Osteoblast (primary cell): ENCODE measurements at regions not wholly inside any gene's neighbourhood (a gene's known extent, or its start where the extent isn't known, plus 50 kb on each side); places are given as distances from the start of the nearest gene placed in this dataset.
"Not testable (repeated sequence)": the region's sequence is repeated elsewhere in the genome, so short reads cannot be mapped to it uniquely, and the experiment has no call there.

Experiments used
- DNase-seq: peaks from one replicate; pipeline ENCODE4 v3.0.0; 2011; ENCODE audit warnings: low spot score, mixed read lengths; ENCODE audit not compliant: insufficient read length; ENCODE audit errors: missing footprints
- H2AFZ ChIP-seq: 2 replicates; pipeline ENCODE4 v1.6.0; 2011; ENCODE audit warnings: mild to moderate bottlenecking, low read length
- H3K27ac ChIP-seq: 2 replicates; pipeline ENCODE4 v1.5.1; 2011; ENCODE audit warnings: mild to moderate bottlenecking, low read depth, low read length, moderate library complexity
- H3K27me3 ChIP-seq: 2 replicates; pipeline ENCODE4 v1.6.0; 2012; ENCODE audit warnings: mild to moderate bottlenecking, control low read depth, inconsistent platforms, low read length, moderate library complexity; ENCODE audit not compliant: insufficient read depth
- H3K36me3 ChIP-seq: 2 replicates; pipeline ENCODE4 v1.5.1; 2011; ENCODE audit warnings: mild to moderate bottlenecking, low read length, control low read depth, moderate library complexity; ENCODE audit not compliant: insufficient read depth
- H3K4me1 ChIP-seq: 2 replicates; pipeline ENCODE4 v1.5.1; 2011; ENCODE audit warnings: mild to moderate bottlenecking, low read length, control low read depth, moderate library complexity; ENCODE audit not compliant: insufficient read depth
- H3K4me2 ChIP-seq: 2 replicates; pipeline ENCODE4 v1.6.0; 2011; ENCODE audit warnings: mild to moderate bottlenecking, low read length; ENCODE audit not compliant: insufficient read depth
- H3K4me3 ChIP-seq: fragments of 200-600 bp; sonication (generic); 3 replicates; pipeline ENCODE4 v1.5.1; 2012; ENCODE audit warnings: mild to moderate bottlenecking, low read length, inconsistent platforms; ENCODE audit not compliant: insufficient read depth
- H3K79me2 ChIP-seq: 2 replicates; pipeline ENCODE4 v1.6.0; 2012; ENCODE audit warnings: mild to moderate bottlenecking, low read length, control low read depth, inconsistent platforms; ENCODE audit not compliant: insufficient read depth
- H3K9me3 ChIP-seq: 2 replicates; pipeline ENCODE4 v1.5.1; 2011; ENCODE audit warnings: low read depth, low read length, control low read depth
- H4K20me1 ChIP-seq: 2 replicates; pipeline ENCODE4 v1.6.0; 2012; ENCODE audit warnings: mild to moderate bottlenecking, low read length, control low read depth; ENCODE audit not compliant: insufficient read depth
- CTCF ChIP-seq: IDR thresholded peaks from 2 replicates; pipeline ENCODE4 v1.5.1; 2011; ENCODE audit warnings: mild to moderate bottlenecking, low read depth, low read length, moderate library complexity; ENCODE audit errors: extremely low read depth

- Histone ChIP-seq H3K79me2 (no peaks in the 10 kb centered on the region), H2AFZ (no peak overlapping the region), H3K36me3 (no peaks in the 10 kb centered on the region), H3K27ac (no peak overlapping the region), H4K20me1 (no peaks in the 10 kb centered on the region), H3K4me3 (no peak overlapping the region), H3K27me3 (no peaks in the 10 kb centered on the region), H3K4me2 (no peak overlapping the region), H3K4me1 (no peaks in the 10 kb centered on the region), H3K9me3 (no peaks in the 10 kb centered on the region)
- no peak for TF ChIP-seq CTCF
- DNase-seq, result no peak
These were observed 1645.1 kb downstream of the REEP3 start for GRCh38 chr10:65166272-65166671.

GRCh38 chr10:65172249-65172648 is 1651.0 kb downstream of the REEP3 start:
- no peak for TF ChIP-seq CTCF

GRCh38 chr10:65176994-65177393 is 1655.8 kb downstream of the REEP3 start:
- no peaks in the 10 kb centered on the region for H3K79me2 ChIP-seq
- H4K20me1 ChIP-seq, result no peaks in the 10 kb centered on the region
- H3K27me3 ChIP-seq, result no peaks in the 10 kb centered on the region
- no peak for DNase-seq
- H3K36me3 ChIP-seq, result no peaks in the 10 kb centered on the region
- H3K4me2 ChIP-seq, result no peak overlapping the region
- H2AFZ ChIP-seq, result no peak overlapping the region
- H3K4me3 ChIP-seq, result no peak overlapping the region
- H3K4me1 ChIP-seq, result no peaks in the 10 kb centered on the region
- TF ChIP-seq CTCF, result no peak
- no peaks in the 10 kb centered on the region for H3K9me3 ChIP-seq
- H3K27ac ChIP-seq, result no peak overlapping the region

More at GRCh38 chr10:65172249-65172648, 1651.0 kb downstream of the REEP3 start:
- H3K4me1 ChIP-seq, result no peaks in the 10 kb centered on the region
- H4K20me1 ChIP-seq, result no peaks in the 10 kb centered on the region
- no peaks in the 10 kb centered on the region for H3K27me3 ChIP-seq
- DNase-seq, result no peak
- no peak overlapping the region for H2AFZ ChIP-seq
- no peak overlapping the region for H3K4me2 ChIP-seq
- H3K36me3 ChIP-seq, result no peaks in the 10 kb centered on the region
- H3K79me2 ChIP-seq, result no peaks in the 10 kb centered on the region
- no peak overlapping the region for H3K27ac ChIP-seq
- no peak overlapping the region for H3K4me3 ChIP-seq
- H3K9me3 ChIP-seq, result no peaks in the 10 kb centered on the region

GRCh38 chr10:65183236-65183635 is 1662.0 kb downstream of the REEP3 start:
- TF ChIP-seq CTCF, result no peak
- H3K79me2 ChIP-seq, result no peaks in the 10 kb centered on the region
- no peak overlapping the region for H3K4me2 ChIP-seq

GRCh38 chr10:65186668-65187067 is 1665.5 kb downstream of the REEP3 start:
- not testable (repeated sequence) for H4K20me1 ChIP-seq, H3K36me3 ChIP-seq, H2AFZ ChIP-seq, H3K4me3 ChIP-seq, H3K27ac ChIP-seq, H3K27me3 ChIP-seq, H3K4me2 ChIP-seq, H3K79me2 ChIP-seq, H3K9me3 ChIP-seq, H3K4me1 ChIP-seq, DNase-seq

More at GRCh38 chr10:65183236-65183635, 1662.0 kb downstream of the REEP3 start:
- no peaks in the 10 kb centered on the region for H3K36me3 ChIP-seq
- no peaks in the 10 kb centered on the region for H3K4me1 ChIP-seq
- H3K4me3 ChIP-seq, result no peak overlapping the region
- no peak overlapping the region for H2AFZ ChIP-seq
- no peak overlapping the region for H3K27ac ChIP-seq
- H3K27me3 ChIP-seq, result no peaks in the 10 kb centered on the region
- H4K20me1 ChIP-seq, result no peaks in the 10 kb centered on the region
- no peaks in the 10 kb centered on the region for H3K9me3 ChIP-seq
- DNase-seq, result no peak
